ENCODE measurements at regions not wholly inside any gene's neighbourhood (a gene's known extent, or its start where the extent isn't known, plus 50 kb on each side); places are given as distances from the start of the nearest gene placed in this dataset.

GRCh38 chr2:173553593-173553992 is 198.9 kb downstream of the CDCA7 start:
- TF ChIP-seq, protein P1, sequence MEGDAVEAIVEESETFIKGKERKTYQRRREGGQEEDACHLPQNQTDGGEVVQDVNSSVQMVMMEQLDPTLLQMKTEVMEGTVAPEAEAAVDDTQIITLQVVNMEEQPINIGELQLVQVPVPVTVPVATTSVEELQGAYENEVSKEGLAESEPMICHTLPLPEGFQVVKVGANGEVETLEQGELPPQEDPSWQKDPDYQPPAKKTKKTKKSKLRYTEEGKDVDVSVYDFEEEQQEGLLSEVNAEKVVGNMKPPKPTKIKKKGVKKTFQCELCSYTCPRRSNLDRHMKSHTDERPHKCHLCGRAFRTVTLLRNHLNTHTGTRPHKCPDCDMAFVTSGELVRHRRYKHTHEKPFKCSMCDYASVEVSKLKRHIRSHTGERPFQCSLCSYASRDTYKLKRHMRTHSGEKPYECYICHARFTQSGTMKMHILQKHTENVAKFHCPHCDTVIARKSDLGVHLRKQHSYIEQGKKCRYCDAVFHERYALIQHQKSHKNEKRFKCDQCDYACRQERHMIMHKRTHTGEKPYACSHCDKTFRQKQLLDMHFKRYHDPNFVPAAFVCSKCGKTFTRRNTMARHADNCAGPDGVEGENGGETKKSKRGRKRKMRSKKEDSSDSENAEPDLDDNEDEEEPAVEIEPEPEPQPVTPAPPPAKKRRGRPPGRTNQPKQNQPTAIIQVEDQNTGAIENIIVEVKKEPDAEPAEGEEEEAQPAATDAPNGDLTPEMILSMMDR (IDR thresholded peaks at IDR 0.05) = no peak
- no peak for TF ChIP-seq POLR2A (IDR thresholded peaks at IDR 0.05)

Data from stomach (tissue), 4 donors.